A673 (cell line): ENCODE measurements at regions not wholly inside any gene's neighbourhood (a gene's known extent, or its start where the extent isn't known, plus 50 kb on each side); places are given as distances from the start of the nearest gene placed in this dataset.
A peak's percentile ranks its signal among the peaks of the same experiment; 100 is the strongest.

ENCODE experiments used
- BruUV-seq: library from RNA; stranded (reverse); fragments of 400-500 nt; replicated peaks from 2 replicates; lab custom pipeline; 2021; lab: Mats Ljungman, UMichigan
- CTCF ChIA-PET: fragments of 300-600 bp; sonication (Branson Sonifier 250); formaldehyde crosslinking; loops from one replicate; lab custom pipeline; 2022; ENCODE audit warnings: antibody characterized with exemption; lab: Charles Lee
- POLR2A ChIA-PET: fragments of 300-600 bp; sonication (Branson Sonifier 250); formaldehyde crosslinking; loops from one replicate; lab custom pipeline; 2022; ENCODE audit warnings: antibody characterized with exemption; ENCODE audit not compliant: low non-redundant PET; lab: Charles Lee
- DNase-seq: peaks from one replicate; pipeline ENCODE4 v3.0.0-alpha.2; 2015; ENCODE audit warnings: low spot score
- H3K27ac ChIP-seq: fragments of 200-600 bp; sonication (generic); 2 replicates; pipeline ENCODE4 v1.5.1; 2016; ENCODE audit warnings: mixed run types, low read depth, mild to moderate bottlenecking, mixed read lengths, antibody characterized with exemption, low read length; ENCODE audit not compliant: poor library complexity, severe bottlenecking
- H3K27me3 ChIP-seq: fragments of 200-600 bp; sonication (generic); replicated peaks from 2 replicates; pipeline ENCODE4 v1.6.1; 2017; ENCODE audit warnings: mixed run types, low read depth, mild to moderate bottlenecking, mixed read lengths, antibody characterized with exemption, low read length; ENCODE audit not compliant: insufficient read depth, poor library complexity
- H3K36me3 ChIP-seq: fragments of 200-600 bp; sonication (generic); 2 replicates; pipeline ENCODE4 v1.6.1; 2016; ENCODE audit warnings: mixed run types, mild to moderate bottlenecking, mixed read lengths, antibody characterized with exemption, low read length; ENCODE audit not compliant: insufficient read depth, poor library complexity, severe bottlenecking
- H3K4me1 ChIP-seq: fragments of 200-600 bp; sonication (generic); 2 replicates; pipeline ENCODE4 v1.6.1; 2017; ENCODE audit warnings: mixed run types, mild to moderate bottlenecking, mixed read lengths, antibody characterized with exemption, low read length; ENCODE audit not compliant: insufficient read depth, poor library complexity, severe bottlenecking
- H3K4me3 ChIP-seq: fragments of 200-600 bp; sonication (generic); 2 replicates; pipeline ENCODE4 v1.5.1; 2016; ENCODE audit warnings: low read depth, mixed run types, mild to moderate bottlenecking, mixed read lengths, low read length; ENCODE audit not compliant: poor library complexity, severe bottlenecking
- H3K9me3 ChIP-seq: fragments of 200-600 bp; sonication (generic); 2 replicates; pipeline ENCODE4 v1.6.1; 2016; ENCODE audit warnings: mixed run types, low read depth, mild to moderate bottlenecking, mixed read lengths, antibody characterized with exemption, low read length; ENCODE audit not compliant: poor library complexity, severe bottlenecking
- CTCF ChIP-seq: fragments of 300-800, 200-600 bp; sonication (generic); conservative IDR thresholded peaks from 2 replicates; pipeline ENCODE4 v1.5.1; 2017; ENCODE audit warnings: low read depth, mild to moderate bottlenecking, antibody characterized with exemption, low read length, moderate library complexity, mixed read lengths
- EZH2 ChIP-seq: fragments of 200-600 bp; sonication (generic); IDR thresholded peaks from 2 replicates; pipeline ENCODE4 v1.6.1; 2017; ENCODE audit warnings: borderline replicate concordance, low read depth, mild to moderate bottlenecking, mixed read lengths, antibody characterized with exemption, low read length; ENCODE audit not compliant: poor library complexity, severe bottlenecking
- intact Hi-C: fragments of 100-400 bp; cut with micrococcal nuclease; formaldehyde crosslinking; loops from one replicate; pipeline ENCODE4 v1.10.0; 2022; ENCODE audit not compliant: unreplicated experiment

DNA sequence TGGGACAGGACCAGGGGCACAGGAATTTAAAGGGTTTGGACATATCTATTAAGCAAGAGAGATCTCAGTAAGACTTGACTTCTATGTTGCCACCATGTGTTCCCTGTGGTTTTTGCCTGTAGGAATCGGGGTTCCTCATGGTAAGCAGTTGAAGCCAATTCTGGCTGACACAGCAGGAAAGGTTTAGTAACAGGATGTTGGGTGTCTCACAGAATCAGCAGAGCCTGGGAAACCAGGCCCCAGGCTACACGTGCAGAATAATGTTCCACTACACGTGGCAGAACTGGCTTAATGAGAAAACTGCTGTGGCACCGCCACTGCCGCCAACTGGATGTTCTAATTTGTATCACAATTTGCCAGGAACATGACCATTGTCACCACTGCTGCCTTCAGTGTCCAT is 264.6 kb upstream of the PLET1 start:
- H3K4me1 ChIP-seq = peaks cover 49% of the 10 kb centered on the region
- intact Hi-C loops = no loop called here
- TF ChIP-seq EZH2 (no peak), CTCF (no peak)
- no peaks in the 10 kb centered on the region for H3K9me3 ChIP-seq
- ChIA-PET CTCF (interaction anchor here (1.1 kb wide), 1 partner anchor 30 kb away, joined by 3 read pairs; no protein-coding TSS in a partner anchor), POLR2A (no interaction called here)
- H3K36me3 ChIP-seq = no peaks in the 10 kb centered on the region
- H3K27me3 ChIP-seq = no peaks in the 10 kb centered on the region
- H3K27ac ChIP-seq = no peak overlapping the region
- no TSS peak for BruUV-seq
- DNase-seq = peak; percentile 59
- no peak overlapping the region for H3K4me3 ChIP-seq

GRCh38 chr11:112525844-112526590 is 265.4 kb upstream of the PLET1 start:
- POLR2A ChIA-PET = no interaction called here
- peaks cover 49% of the 10 kb centered on the region for H3K4me1 ChIP-seq
- DNase-seq = peak; percentile 35

GRCh38 chr11:112526699-112527416 is 266.2 kb upstream of the PLET1 start:
- CTCF ChIA-PET = no interaction called here
- no TSS peak for BruUV-seq
- peak; percentile 54 for DNase-seq
- peaks cover 49% of the 10 kb centered on the region for H3K4me1 ChIP-seq
- H3K27me3 ChIP-seq = no peaks in the 10 kb centered on the region
- H3K27ac ChIP-seq = peak overlapping the region; percentile 11
- H3K36me3 ChIP-seq = no peaks in the 10 kb centered on the region
- TF ChIP-seq EZH2 = no peak
- no peak for TF ChIP-seq CTCF
- intact Hi-C loops = no loop called here
- POLR2A ChIA-PET = no interaction called here
- H3K9me3 ChIP-seq = no peaks in the 10 kb centered on the region
- no peak overlapping the region for H3K4me3 ChIP-seq

More at GRCh38 chr11:112525844-112526590, 265.4 kb upstream of the PLET1 start:
- no TSS peak for BruUV-seq
- TF ChIP-seq EZH2 (no peak), CTCF (no peak)
- Histone ChIP-seq H3K36me3 (no peaks in the 10 kb centered on the region), H3K4me3 (no peak overlapping the region), H3K27me3 (no peaks in the 10 kb centered on the region), H3K9me3 (no peaks in the 10 kb centered on the region), H3K27ac (peak overlapping the region; percentile 11)
- intact Hi-C loops = no loop called here
- CTCF ChIA-PET = no interaction called here
